Lower lobe of right lung (tissue), 2 donors: ENCODE measurements at regions not wholly inside any gene's neighbourhood (a gene's known extent, or its start where the extent isn't known, plus 50 kb on each side); places are given as distances from the start of the nearest gene placed in this dataset.

Source experiments
- ATAC-seq, 2 donors: fragments of 200-7000 bp; cut with Tn5 transposase; one replicate each; pipeline ENCODE4 v1.9.1; 2020 to 2022; ENCODE audit warnings: mild to moderate bottlenecking in 2 of 2, moderate library complexity in 2 of 2
- DNase-seq: peaks from one replicate; pipeline ENCODE4 v3.0.0-alpha.2; 2020
- H3K27ac ChIP-seq: fragments of 200-600 bp; one replicate; pipeline ENCODE4 v1.8.0; 2022
- H3K27me3 ChIP-seq: fragments of 200-600 bp; one replicate; pipeline ENCODE4 v1.8.0; 2022; ENCODE audit warnings: low read depth
- H3K36me3 ChIP-seq: fragments of 200-600 bp; one replicate; pipeline ENCODE4 v1.8.0; 2022; ENCODE audit warnings: mild to moderate bottlenecking
- H3K4me1 ChIP-seq: fragments of 200-600 bp; one replicate; pipeline ENCODE4 v1.8.0; 2022
- H3K4me3 ChIP-seq: fragments of 200-600 bp; one replicate; pipeline ENCODE4 v1.8.0; 2022; ENCODE audit warnings: mild to moderate bottlenecking
- H3K9me3 ChIP-seq: fragments of 200-600 bp; one replicate; pipeline ENCODE4 v1.8.0; 2022
- intact Hi-C: fragments of 100-400 bp; cut with DNase I; formaldehyde crosslinking; loops from one replicate; pipeline ENCODE4 v1.11.0; 2022
- TF ChIP-seq, protein P1 (sequence below): fragments of 200-600 bp; IDR thresholded peaks from one replicate; pipeline ENCODE4 v1.8.0; 2022; ENCODE audit warnings: antibody characterized with exemption, mild to moderate bottlenecking
- donor health status: DM: no; HTN: yes; CAD: no; lungs with severe emphysema.

DNA sequence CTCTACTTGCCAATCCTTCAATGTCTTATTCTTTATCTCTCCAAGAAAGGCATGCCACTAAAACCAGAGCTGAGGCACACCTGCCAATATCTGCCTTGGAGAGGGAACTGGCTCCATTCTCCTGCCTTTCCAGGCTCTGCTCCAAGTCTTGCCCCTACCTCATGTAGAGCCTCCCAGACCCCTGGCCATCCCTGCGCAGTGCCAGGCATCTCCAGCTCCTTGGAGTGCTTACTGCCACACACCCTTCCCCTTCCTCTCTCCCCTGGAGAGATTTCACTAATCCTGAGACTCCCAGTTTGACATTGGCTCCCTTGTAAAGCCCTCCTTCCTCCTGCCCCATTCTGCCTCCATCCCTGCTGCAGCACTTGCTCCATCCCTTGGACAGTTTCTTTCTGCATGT lies 255.2 kb upstream of the ZMIZ1 start:
- Histone ChIP-seq H3K27me3 (no peaks in the 10 kb centered on the region), H3K4me3 (no peak overlapping the region), H3K4me1 (peaks cover 11% of the 10 kb centered on the region), H3K36me3 (no peaks in the 10 kb centered on the region), H3K9me3 (no peaks in the 10 kb centered on the region), H3K27ac (no peak overlapping the region)
- TF ChIP-seq, protein P1, sequence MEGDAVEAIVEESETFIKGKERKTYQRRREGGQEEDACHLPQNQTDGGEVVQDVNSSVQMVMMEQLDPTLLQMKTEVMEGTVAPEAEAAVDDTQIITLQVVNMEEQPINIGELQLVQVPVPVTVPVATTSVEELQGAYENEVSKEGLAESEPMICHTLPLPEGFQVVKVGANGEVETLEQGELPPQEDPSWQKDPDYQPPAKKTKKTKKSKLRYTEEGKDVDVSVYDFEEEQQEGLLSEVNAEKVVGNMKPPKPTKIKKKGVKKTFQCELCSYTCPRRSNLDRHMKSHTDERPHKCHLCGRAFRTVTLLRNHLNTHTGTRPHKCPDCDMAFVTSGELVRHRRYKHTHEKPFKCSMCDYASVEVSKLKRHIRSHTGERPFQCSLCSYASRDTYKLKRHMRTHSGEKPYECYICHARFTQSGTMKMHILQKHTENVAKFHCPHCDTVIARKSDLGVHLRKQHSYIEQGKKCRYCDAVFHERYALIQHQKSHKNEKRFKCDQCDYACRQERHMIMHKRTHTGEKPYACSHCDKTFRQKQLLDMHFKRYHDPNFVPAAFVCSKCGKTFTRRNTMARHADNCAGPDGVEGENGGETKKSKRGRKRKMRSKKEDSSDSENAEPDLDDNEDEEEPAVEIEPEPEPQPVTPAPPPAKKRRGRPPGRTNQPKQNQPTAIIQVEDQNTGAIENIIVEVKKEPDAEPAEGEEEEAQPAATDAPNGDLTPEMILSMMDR, result no peak
- intact Hi-C loops, result no loop called here
- DNase-seq, result no peak
- ATAC-seq, result no peak

DNA sequence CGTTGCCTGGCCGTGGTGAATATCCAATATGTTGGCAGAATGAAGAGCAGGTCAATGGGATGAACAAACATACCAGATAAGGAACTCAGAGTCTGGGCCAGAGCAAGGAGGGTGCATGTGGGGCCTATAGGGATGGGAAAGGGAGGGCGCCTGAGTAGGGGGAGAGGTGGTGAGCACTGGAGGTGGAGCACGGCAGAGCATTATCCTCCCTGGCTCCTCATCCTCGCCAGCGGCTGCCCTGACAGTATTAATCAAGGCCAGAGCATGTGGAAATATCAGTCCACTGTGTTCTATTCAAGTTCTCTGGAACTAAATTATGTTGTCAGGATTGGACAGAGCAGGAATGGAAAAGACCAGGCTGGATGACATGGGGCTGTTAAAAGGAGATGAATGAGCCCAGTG lies 254.8 kb upstream of the ZMIZ1 start:
- no peaks in the 10 kb centered on the region for H3K27me3 ChIP-seq
- H3K36me3 ChIP-seq, result no peaks in the 10 kb centered on the region
- DNase-seq (no peak), ATAC-seq (no peak)
- H3K9me3 ChIP-seq, result no peaks in the 10 kb centered on the region
- intact Hi-C loops, result no loop called here
- H3K4me1 ChIP-seq, result peaks cover 13% of the 10 kb centered on the region
- TF ChIP-seq, protein P1, result no peak
- H3K27ac ChIP-seq, result no peak overlapping the region
- no peak overlapping the region for H3K4me3 ChIP-seq

DNA sequence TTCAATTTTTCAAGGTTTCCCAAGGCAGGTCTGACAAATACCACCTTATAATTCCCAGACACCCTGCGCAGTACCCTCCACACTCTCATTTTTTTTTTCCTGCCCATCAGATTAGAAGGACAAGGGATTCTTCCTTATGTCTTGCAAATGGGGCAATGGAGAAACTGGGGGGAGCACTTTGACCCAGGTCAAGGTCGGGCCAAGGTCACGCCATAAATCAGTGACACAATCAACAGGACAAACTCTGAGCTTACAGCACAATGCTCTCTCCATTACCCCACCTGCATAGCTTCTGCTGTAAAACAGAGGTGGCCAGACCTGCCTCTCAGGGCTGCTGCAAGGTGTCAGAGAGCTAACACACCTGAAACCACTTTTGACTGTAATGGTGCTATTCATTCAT lies 254.4 kb upstream of the ZMIZ1 start:
- no peaks in the 10 kb centered on the region for H3K9me3 ChIP-seq
- TF ChIP-seq, protein P1, result no peak
- intact Hi-C loops, result no loop called here
- DNase-seq (no peak), ATAC-seq (no peak)
- H3K36me3 ChIP-seq, result no peaks in the 10 kb centered on the region
- H3K4me3 ChIP-seq, result no peak overlapping the region
- no peaks in the 10 kb centered on the region for H3K27me3 ChIP-seq
- H3K4me1 ChIP-seq, result peaks cover 17% of the 10 kb centered on the region
- no peak overlapping the region for H3K27ac ChIP-seq

DNA sequence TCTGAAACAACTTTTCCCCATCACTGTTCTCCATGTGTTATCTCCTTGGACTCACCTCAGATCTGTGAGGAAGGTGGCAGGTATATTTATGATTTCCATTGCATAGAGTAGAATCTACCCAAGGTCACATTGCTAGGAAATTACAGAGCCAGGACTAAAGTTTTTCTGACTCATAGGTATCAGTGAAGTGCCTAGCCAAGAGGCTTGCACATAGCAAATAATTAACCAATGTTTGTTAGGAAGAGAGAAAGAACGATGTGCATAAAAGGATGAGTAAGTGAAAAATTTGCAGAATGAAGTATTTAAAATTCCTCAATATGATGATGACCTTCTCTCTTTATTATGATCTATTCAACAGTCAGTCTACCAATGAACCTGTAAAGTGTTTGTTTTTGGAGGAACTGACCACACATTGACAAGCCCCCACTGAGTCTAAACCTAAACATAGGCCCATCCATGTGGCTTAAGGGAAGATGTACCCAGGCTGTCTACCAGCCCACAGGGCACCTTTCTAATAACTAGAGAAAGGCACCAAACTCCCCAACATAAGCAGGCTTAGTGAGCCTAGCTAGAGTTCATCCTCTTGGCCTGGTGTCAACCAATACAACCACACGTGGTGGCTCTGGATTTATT lies 252.9 kb upstream of the ZMIZ1 start:
- Histone ChIP-seq H3K4me3 (no peak overlapping the region), H3K9me3 (no peaks in the 10 kb centered on the region), H3K27ac (no peak overlapping the region), H3K36me3 (no peaks in the 10 kb centered on the region), H3K27me3 (no peaks in the 10 kb centered on the region), H3K4me1 (peaks cover 25% of the 10 kb centered on the region)
- intact Hi-C loops, result no loop called here
- DNase-seq, result no peak
- TF ChIP-seq, protein P1, result no peak
- ATAC-seq, result no peak

DNA sequence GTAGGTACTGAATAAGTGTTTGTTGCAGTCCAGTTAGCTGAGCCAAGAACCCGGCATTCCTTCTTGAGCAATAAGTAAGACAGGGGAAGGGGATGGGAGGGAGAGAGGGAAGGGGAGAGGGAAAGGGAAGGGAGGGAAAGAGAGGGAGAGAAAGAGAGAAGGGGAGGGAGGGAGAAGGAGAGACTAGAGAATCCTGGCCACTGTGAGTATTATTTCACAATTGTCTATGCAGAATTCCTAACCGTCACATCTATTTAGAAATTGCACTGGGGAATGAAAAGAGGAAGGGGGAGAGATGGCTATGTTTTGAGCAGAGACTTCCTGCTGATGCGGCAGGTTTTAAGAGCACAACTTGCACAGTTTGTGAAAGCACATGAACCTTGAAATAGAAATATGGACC lies 251.4 kb upstream of the ZMIZ1 start:
- H3K36me3 ChIP-seq, result no peaks in the 10 kb centered on the region
- H3K27ac ChIP-seq, result no peak overlapping the region
- no peaks in the 10 kb centered on the region for H3K9me3 ChIP-seq
- H3K27me3 ChIP-seq, result no peaks in the 10 kb centered on the region
- DNase-seq (no peak), ATAC-seq (peak; percentile 44 to 48)
- TF ChIP-seq, protein P1, result no peak
- H3K4me1 ChIP-seq, result peaks cover 25% of the 10 kb centered on the region
- intact Hi-C loops, result no loop called here
- no peak overlapping the region for H3K4me3 ChIP-seq
